Activated CD4-positive, CD25-positive, alpha-beta regulatory T cell (primary cell): ENCODE measurements at regions not wholly inside any gene's neighbourhood (a gene's known extent, or its start where the extent isn't known, plus 50 kb on each side); places are given as distances from the start of the nearest gene placed in this dataset.
"Not testable (repeated sequence)": the region's sequence is repeated elsewhere in the genome, so short reads cannot be mapped to it uniquely, and the experiment has no call there.

Source experiments
- DNase-seq, 4 experiments: peaks; one replicate each; lab custom pipeline; 2025; lab: John Stamatoyannopoulos, UW

- DNase-seq: no peak
Measured at GRCh38 chr21:35199733-35200015, 150.6 kb upstream of the RUNX1 start.

DNA sequence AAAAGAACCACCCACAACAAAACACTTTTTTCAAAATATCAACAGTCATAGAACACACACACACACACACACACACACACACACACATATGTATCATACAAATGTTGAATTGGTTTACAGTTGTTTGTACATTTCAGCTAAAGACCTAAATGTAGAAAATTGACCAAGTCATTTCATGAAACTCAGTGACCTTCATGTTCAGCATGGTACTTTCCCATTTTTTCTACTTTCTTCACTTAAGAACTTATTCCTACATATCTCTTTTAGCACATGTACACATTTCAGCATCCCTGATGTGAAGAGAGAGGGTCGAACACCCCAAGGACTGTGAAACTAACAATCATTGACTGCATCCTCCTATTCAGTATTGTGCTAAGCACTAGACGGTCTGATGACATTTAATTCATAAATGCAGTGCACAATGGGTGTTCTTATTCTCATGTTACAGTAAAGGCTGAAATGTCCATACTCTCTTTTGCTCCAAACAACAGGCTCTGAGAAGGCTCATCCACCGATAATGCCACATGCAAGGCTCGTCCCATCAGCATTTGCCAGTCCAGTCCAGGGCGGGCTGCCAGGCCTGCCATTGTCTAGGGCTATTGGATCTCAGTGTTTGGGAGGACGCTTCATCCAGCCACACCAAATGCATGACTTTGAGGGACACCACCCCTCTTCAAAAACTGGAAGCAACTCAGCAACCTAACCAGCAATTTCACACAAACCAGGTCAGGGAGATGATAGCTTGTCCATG lies 150.1 kb upstream of the RUNX1 start:
- DNase-seq: no peak

DNA sequence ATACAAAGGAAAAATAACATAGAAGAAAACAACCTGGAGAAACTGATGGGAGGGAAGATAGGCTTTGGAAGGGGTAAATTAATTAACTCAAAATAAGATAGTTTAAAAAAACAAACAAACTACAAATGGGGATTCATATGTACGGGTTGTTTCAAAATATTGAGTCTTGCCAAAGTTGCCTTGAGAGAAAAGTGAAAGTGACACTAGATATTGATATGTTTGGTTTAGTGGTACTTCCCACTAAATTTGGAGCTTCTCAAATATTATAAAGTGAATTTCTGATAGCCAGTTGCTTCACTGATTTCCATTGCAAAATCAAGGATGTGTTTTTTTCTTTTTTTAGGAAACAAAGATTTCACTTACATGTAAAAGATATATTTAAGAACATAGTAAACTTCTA lies 149.5 kb upstream of the RUNX1 start:
- DNase-seq: no peak

DNA sequence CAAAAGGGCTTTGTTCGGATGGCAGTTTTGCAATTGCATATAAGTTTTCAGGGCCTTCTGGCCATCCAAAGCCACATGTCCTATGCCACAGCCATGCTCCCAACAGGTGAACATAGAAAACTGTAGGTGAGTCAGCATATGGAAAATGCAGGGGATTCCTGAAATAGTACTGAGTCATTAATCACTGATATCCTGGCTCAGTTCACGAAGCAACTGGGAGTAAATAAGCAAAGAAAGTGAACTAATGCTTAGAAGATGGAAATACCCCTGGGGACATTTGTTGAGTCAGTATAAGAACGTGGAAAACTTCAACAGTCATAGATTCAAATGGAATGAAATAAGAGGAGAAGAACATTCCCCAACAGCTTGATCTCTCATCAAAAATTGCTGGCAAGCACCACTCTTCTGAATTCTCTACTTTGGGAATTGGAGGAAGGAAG lies 148.9 kb upstream of the RUNX1 start:
- DNase-seq: no peak

- DNase-seq: no peak
Measured at GRCh38 chr21:35197191-35197590, 148.1 kb upstream of the RUNX1 start.

DNA sequence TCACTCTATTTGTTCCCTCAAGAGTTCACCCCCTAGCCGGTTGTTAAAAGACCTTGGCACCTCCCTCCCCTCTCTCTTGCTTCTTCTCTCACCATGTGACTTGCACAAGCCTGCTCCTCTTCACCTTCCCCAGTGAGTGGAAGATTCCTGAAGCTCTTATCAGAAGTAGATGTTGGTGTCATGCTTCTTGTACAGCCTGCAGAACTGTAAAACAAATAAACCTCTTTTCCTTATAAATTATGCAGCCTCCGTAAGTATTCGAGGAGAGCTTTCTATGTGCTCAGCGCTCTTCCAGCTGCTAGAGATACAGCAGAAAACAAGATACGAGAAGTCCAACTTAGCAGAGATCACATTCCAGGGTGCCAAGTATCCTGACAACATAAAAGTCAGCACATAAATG lies 147.0 kb upstream of the RUNX1 start:
- no peak for DNase-seq

GRCh38 chr21:35195232-35195631 lies 146.1 kb upstream of the RUNX1 start:
- no peak for DNase-seq

DNA sequence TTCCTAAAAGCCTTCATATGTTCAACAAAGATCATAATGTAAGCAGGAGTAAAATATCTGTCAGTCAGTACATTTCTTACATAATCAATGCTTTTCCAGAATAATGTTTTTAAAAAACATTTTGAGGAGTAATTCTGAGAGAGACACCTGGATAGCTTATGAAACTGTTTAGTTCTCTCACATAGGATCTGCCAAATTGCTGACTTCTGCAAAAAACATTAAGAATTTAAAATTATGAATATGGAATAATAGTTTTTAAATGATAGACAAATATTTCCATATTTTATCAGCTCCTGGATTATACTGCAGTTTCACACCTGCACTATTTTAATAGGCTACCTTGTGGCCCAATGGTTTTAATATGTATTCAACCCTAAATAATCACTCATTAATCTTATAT lies 142.7 kb upstream of the RUNX1 start:
- no peak for DNase-seq

DNA sequence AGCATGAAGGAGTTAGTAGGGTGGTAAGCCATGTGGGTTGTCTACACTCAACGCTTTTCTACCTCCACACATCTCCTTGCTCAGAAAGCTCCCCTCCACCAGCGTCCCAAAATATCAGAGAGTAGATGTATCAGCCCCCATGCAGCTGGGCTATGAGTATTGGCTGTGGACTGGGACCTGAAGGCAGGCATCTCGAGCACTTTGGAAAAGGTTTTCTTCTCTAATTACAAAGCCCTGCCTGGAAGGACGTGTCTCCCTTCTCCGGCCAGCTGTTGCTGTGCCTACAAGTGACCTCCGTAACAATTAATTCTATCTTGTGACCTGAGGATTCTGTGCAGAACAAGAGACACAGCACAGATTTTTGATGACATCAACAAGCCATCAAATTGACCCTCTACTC lies 142.0 kb upstream of the RUNX1 start:
- no peak for DNase-seq

- DNase-seq: no peak
Measured at GRCh38 chr21:35190201-35190701, 141.1 kb upstream of the RUNX1 start.

DNA sequence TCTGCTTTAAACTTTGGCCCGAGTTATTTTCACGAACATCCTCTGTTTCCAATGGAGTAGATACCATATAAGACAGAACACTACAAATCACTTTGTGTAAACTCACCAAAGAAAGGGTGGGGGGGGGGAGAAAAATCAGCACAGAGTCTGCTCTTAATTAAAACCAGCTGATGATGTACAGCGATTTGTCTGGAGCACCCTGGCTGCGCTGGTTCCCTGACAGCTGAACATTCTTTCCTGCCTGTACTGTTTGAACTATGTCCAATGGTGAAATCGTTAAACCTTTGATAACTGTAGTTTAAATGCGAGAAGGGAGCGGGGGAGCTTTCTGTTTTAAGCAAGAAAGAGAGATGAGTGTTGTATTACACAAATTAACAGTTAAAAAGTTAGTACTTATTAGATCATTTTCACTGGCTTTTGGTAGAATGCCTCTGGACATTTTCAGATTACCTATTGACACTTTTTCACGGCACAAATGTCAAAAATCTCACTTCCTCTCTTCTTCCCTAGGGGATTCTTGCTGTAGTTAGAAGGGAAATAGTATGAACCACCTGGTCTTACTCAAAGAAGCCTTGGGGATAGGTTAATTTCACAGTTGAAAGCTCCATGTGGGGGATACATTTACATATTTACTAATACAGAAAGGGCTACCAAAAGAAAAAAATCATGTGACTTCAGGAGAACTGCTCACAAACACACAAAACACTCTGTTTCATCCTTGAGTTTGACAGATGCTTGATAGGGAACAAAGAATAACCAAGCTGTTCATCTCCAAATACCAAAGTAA lies 140.2 kb upstream of the RUNX1 start:
- no peak for DNase-seq

DNA sequence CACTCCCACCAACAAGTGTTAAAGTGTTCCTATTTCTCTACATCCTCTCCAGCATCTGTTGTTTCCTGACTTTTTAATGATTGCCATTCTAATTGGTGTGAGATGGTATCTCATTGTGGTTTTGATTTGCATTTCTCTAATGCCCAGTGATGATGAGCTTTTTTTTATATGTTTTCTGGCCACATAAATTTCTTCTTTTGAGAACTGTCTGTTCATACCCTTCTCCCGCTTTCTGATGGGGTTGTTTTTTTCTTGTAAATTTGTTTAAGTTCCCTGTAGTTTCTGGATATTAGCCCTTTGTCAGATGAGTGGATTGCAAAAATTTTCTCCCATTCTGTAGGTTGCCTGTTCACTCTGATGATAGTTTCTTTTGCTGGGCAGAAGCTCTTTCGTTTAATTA lies 134.3 kb upstream of the RUNX1 start:
- not testable (repeated sequence) for DNase-seq

GRCh38 chr21:35179990-35180540 lies 131.0 kb upstream of the RUNX1 start:
- no peak for DNase-seq

DNA sequence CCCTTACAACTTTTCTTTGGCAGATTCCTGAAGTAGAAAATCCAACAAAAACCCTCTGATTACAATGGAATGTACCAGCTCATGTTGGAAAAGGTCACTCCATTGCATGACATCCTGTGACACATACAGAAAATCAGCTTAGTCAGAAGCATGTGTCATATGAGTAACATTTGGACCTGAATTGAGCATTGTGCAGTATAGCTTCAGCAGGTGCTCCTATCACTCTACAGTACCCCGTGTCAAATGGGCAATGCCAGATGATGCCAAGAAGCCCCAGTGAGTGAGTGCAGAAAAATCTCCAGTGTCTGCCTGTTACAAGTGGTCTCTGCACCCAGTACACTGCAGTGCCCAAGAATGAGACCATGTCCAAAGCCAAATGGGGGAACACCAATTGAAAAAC lies 129.7 kb upstream of the RUNX1 start:
- DNase-seq: no peak

DNA sequence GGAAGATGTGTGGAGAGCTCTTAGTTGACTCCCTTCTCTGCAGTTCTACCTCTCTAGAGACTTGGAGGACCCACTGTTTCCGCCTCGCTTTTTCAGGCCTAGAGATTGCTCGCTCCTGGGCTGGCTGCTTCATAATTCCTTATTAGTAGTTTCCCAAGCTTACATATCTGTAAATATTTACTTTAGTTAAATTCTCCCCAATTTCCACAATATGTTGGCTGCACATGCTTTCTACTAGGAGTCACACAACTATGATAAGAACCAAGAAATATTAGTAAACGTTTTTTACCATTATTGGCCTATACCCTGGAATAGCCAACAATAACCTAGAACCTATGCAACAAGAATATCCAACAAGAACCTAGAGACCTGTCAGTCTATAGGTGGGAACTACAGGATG lies 129.0 kb upstream of the RUNX1 start:
- DNase-seq: no peak

DNA sequence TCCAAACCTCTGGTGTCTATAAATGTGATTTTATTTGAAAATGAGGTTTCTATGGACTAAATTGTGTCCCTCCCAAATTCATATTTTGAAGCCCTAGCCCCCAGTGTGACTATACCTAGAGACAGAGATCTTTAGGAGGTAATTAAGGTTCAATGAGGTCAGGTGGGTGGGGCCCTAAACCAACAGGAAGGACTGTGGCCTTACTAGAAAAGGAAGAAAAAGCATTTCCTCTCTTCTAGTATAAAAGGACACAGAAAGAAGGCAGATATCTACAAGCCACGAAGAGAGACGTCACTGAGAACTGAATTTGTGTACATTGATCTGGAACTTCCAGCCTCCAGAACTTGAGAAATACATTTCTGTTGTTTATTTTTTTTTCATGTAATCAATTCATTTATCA lies 123.1 kb upstream of the RUNX1 start:
- no peak for DNase-seq

DNA sequence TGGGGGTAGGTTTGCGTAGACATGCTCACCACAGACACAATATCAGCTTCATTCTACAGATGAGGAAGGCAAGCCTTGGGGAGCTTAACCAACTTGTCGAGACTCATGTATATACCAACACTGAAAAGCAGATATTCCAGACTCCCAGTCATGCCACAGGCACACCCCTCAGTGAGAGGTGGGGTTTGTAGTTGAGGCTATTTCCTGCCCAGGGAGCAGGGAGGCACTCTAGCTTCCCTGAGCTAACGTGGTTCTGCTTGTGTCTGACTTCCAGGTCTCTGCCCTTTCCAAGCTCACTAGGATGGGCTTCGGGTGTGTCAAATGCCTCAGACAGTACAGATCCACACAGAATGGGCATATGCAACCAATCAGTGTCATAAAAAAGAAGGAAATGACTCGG lies 122.3 kb upstream of the RUNX1 start:
- DNase-seq: no peak

- DNase-seq: no peak
Measured at GRCh38 chr21:35170818-35171217, 121.7 kb upstream of the RUNX1 start.

GRCh38 chr21:35170244-35170643 lies 121.1 kb upstream of the RUNX1 start:
- DNase-seq: no peak

- no peak for DNase-seq
Measured at GRCh38 chr21:35169574-35169973, 120.5 kb upstream of the RUNX1 start.

- DNase-seq: no peak
Measured at GRCh38 chr21:35168735-35169134, 119.6 kb upstream of the RUNX1 start.

GRCh38 chr21:35164971-35165483 lies 115.9 kb upstream of the RUNX1 start:
- DNase-seq: no peak

DNA sequence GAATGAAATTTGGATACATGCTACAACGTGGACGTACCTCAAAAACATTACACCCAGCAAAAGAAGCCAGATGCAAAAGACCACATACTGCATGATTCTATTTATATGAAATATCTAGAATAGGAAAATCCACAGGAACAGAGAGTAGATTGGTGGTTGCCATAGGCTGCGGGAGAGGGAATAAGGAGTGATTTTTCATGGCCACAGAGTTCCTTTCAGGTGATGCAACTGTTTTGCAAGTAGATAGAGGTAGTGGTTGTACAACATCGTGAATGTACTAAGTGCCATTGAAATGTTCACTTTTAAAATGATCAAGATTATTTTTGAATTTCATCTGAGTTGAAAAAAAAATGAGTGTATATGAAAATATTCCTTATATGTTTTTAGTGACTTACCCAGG lies 115.3 kb upstream of the RUNX1 start:
- no peak for DNase-seq
